ENCODE measurements at regions not wholly inside any gene's neighbourhood (a gene's known extent, or its start where the extent isn't known, plus 50 kb on each side); places are given as distances from the start of the nearest gene placed in this dataset.

DNA sequence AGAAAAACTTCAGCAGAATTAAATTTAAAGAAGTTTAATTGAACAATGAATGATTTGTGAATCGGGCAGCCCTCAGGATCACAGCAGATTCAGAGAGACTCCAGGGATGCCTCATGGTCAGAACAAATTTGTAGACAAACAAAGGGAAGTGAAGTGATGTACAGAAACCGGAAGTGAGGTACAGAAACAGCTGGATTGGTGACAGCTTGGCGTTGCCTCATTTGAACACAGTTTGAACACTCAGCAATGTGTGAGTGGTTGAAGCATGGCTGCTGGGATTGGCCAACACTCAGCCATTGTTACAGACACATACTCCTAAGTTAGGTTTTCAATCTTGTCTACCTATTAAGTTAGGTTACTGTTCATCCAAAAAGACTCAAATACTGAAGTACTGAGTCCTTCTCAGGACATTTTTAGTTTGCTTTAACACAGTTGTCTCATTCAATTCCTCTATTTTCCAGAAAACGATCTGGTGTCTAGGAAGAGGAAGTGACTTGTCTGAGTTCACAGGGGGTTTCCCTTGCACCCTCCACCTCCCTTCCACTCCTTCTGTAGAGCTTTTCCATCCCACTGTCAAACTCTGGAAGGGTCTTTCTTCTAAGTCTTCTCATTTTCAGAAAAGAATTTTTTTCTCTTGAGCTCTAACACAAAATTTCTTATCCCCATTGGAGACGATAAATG is 137.9 kb downstream of the SLC4A3 start:
- in situ Hi-C loops (cut with HindIII; ENCODE audit: low sequenced_read_pairs): no loop called here

DNA sequence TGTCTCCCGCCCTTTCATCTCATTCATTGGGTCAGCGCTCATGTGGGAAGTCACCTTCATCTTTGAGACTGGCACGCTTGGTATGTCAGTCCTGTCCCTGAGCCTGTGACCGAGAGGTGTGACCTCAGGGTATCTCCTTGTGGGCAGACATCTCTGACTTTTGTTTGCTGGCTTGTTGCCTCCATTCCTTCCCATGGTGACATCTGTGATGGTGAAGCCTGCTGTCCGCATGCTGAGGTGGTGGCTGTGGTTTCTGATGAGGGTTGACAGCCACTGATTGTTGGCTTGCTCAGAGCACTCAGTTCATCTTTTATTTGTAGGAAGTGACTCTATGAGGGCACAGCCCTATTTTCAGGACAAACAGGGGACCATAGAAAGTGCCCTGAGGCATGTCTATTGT is 139.2 kb downstream of the SLC4A3 start:
- in situ Hi-C loops (cut with HindIII; ENCODE audit: low sequenced_read_pairs): no loop called here

DNA sequence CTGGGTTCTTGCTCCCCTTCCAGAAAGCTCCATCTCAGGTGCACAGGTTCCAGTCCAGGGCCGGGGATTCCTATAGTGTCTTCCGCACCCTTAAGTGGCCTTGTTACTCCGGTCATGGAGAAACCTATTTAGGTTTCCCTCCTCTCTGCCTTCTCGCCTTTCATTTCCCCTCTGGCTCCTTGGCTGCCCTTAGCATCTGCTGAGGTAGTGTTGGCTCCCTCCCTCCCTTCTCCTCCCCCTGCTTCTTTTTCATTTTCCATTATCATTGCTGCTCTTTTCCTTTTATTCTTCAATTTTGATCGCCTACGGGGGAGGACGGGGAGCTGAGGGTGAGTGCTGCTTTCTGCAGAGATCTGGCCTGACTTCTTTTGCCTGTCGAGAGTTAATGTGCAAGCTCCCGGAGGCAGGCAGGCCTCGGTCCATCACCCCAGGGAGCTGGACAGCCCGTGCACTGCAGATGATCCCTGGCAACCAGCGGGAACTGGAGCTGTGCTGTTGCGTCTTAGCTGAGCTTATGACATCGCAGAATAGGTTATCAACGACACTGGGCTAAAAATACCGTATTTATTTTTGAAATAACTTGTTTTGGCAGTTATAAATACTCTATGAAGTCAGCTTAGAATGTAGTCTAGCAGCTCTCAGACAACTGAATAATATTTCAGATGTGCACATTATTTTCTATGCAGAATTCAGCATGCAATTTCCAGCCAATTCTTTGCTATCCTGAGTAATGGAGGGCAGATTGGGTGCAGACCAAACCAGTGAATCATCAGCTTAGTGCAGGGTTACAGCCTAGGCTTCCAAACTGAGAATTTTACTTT is 141.9 kb downstream of the SLC4A3 start:
- in situ Hi-C loops (cut with HindIII; ENCODE audit: low sequenced_read_pairs): no loop called here

DNA sequence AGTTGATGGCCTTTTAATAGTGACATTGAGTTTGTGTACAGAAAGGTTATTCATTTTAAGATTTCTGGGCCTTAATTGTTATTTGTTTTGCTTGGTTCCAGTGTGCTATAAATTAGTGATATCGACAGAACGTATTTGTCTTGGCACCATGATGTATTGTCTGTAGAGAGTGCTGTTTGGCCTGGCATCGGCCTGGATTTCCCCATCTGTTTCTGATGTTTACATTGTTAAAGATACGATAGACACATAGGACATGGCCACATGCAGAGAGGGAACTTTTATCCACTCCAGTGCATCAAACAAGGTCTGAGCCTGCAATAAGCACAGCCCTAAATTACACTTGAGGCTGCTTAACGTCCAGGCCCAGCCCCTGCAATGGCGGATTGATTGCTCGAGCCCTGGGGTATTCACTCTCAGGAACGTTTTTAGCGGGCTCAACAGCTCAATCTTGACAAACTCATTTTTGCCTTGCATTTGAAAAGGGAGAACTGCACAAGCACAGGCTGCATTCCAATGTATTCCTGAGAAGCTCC is 144.7 kb downstream of the SLC4A3 start:
- in situ Hi-C loops (cut with HindIII; ENCODE audit: low sequenced_read_pairs): no loop called here

DNA sequence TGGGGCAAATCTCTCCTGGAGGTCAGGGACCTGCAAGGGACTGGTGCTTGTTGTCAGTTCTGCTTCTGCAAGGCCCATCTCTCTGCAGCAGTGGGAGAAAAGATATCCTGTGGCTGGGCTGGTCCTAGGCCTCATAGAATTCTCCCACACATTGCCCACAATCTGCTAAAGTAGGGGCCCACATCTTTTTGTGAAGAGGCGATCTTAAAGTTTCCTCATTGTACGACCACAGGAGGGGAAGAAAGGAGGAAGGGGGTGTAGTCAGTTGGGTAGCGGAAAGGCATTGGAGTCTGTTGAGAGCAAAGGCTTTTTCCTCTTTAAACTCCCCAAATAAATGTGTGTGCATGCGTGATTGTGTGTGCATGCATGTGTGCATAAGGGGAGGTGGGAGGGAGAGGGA is 145.3 kb downstream of the SLC4A3 start:
- in situ Hi-C loops (cut with HindIII; ENCODE audit: low sequenced_read_pairs): no loop called here

DNA sequence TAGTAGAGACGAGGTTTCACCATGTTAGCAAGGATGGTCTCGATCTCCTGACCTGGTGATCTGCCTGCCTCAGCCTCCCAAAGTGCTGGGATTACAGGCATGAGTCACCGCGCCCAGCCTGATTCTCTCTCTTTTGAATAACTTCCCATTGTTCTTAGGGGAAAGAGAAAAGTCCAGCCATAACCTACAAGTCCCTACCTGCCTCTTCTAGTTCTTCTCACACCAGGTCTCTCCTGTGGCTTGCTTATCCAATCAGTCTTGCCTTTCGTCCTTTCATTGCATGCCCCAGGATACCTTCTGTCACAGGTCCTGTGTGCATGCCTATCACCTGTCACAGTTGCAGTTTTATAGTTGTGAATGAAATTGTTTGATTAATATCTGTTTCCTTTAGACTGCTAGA is 148.1 kb downstream of the SLC4A3 start:
- in situ Hi-C loops (cut with HindIII; ENCODE audit: low sequenced_read_pairs): no loop called here

DNA sequence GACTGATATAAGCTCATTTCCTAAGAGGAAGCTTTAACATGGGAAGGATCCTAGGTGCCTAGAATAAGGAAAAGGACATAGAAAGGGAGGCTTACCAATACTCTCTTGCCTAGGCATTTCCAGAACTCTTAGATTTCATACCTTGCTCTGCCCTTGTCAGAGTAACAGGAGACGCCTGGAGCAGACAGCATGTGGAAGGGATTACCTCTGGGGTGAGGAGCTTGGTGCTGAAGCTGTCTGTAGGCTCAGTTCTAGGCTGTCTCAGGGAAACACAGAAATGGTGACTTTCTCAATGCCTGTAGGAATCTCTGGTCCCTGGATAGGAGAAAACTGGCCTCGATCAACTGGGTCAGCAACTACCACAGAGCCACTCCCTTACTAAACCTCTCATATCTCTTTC is 150.0 kb downstream of the SLC4A3 start:
- in situ Hi-C loops (cut with HindIII; ENCODE audit: low sequenced_read_pairs): no loop called here

DNA sequence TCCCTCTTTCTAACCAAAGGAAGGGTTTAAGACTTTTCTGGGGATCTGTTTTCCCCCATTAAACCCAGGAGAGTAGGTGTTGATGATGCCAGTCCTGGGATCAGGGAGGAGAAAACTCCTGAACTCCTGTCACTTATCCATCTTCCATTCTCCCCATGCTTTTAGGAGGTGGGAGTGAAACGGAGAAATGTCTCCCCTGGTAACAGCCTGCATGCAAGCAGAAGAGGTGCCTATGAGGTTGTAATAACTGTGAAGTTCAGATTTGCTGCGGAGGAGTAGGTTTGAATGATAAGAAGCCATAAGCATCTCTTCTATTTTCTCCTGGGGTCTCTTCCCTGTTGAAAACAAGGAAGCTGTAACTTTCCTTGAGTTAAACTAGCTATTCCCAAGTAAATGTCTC is 150.8 kb downstream of the SLC4A3 start:
- in situ Hi-C loops (cut with HindIII; ENCODE audit: low sequenced_read_pairs): no loop called here

DNA sequence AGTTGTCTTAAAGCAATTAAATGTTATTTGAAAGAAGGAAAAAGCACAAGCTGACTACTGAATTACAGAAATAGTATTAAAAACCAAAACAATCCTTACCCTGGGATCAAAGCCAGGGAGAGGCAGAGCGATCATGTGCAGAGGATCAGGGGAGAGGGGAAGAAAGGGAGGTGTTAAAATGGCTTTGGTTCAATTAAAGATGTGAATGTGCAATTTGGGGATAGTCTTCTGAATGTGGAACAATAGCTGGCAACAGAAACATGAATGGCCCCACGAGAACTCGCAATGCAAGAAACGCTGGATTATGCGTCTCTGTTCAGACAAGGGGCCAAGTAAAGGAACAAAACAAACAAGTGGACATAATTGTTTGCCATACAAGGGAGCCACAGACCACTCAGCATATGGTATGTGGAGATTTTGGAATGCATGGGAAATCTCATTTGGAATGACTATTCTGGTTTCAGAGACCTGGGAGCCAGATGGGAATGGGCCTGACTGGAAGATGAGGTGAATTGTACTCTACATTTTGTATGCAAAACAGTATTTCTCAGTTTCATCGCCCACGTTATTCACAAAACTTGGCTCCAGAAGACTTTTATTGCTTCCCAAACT is 155.4 kb downstream of the SLC4A3 start:
- in situ Hi-C loops (cut with HindIII; ENCODE audit: low sequenced_read_pairs): no loop called here

DNA sequence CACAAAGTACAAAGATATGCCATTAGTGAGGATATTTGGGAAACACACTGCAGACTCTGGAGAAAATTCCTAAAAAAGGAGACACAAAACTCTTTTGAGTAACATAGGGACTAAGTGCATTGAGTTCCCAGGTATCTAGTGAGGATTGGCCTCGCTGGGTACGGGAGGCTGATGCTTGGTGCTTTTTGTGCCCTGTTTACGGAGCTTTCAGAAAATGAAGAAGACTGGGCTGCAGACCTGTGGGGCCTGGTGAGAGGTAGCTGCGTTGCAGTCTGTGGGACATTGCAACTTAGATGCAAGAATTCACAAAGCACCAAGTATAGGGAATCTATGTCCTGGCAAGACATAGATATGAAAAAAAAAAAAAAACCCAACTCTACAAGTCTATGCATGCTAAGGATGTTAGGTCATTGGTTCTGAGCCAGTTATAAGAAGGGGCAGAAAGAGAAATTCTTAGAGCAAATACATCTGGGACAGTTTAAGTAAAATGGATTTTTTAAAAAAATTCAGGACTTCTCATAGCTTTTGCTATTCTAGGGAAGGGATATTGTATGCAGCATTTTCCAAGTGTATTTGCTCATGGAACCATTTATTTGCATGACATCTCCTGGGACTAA is 156.0 kb downstream of the SLC4A3 start:
- in situ Hi-C loops (cut with HindIII; ENCODE audit: low sequenced_read_pairs): no loop called here

DNA sequence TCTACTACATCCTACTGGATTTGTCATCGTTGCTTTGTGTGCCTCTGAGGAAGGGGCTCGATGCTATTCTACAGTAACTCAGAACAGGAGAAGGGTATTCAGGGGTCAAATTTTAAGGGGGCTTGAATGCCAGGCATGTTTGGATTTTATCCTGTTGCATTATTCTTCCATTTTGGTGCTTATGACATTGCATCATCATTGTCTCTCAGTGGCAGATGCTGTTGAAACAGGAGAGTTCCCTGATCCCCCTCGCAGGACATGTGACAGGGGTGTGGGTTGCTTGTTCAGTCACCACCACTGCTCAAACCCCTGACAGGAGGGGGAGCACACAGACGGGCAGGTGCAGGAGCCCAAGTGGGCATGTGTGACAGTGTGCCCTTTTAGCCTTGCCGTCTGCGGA is 156.7 kb downstream of the SLC4A3 start:
- in situ Hi-C loops (cut with HindIII; ENCODE audit: low sequenced_read_pairs): no loop called here

DNA sequence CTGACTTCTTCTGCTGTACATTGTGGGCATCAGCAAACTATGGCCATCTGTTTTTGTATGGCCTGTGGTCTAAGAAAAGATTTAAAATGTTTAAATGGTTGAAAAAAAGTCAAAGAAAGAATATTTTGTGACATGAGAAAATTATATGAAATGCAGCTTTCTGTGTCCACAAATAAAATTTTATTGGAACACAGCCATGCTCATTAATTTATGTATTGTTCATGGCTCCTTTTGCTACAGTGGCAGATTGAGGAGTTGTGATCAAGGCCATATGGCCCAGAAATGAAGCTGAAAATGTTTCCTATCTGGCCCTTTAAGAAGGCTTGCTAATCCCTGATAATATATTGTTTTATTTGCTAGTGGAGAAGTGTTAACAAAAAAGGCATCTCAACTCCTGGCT is 162.0 kb downstream of the SLC4A3 start:
- in situ Hi-C loops (cut with HindIII; ENCODE audit: low sequenced_read_pairs): no loop called here

DNA sequence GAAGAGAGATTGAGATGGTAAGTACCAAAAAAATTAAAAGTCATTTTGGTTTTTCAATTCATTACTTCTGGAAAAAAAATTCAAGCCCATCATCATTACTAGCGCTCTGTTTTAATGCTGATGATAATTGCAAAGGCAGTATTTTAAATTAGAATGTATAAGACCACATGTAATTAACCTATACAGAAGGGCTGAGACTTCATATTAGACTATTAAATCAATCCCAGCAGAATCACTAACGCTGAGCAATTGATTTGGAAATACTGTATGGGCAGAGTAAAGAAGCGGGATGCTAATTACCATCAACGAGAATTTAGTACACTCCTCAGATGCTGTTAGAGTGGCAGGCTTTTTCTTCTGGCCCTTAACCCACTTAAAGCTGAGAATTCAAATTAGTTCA is 165.0 kb downstream of the SLC4A3 start:
- in situ Hi-C loops (cut with HindIII; ENCODE audit: low sequenced_read_pairs): no loop called here

DNA sequence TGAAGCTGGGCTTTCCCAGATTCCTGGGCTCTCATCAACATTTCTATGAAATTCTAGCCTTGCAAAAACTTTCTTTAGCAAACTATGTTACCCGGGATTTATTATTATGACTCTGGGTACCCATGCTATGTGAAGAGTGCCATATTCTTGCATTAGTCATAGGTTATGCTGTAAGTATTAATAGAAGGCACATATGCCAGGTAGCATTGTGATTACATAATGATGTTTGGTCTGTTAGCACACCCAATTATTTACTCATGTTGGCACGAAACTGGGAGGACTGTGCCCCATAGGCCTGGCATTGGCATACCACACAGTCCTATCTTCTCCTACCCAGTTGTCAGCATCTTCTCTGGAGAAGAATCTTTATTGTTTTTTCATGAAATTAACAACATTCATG is 171.0 kb downstream of the SLC4A3 start:
- in situ Hi-C loops (cut with HindIII; ENCODE audit: low sequenced_read_pairs): no loop called here

DNA sequence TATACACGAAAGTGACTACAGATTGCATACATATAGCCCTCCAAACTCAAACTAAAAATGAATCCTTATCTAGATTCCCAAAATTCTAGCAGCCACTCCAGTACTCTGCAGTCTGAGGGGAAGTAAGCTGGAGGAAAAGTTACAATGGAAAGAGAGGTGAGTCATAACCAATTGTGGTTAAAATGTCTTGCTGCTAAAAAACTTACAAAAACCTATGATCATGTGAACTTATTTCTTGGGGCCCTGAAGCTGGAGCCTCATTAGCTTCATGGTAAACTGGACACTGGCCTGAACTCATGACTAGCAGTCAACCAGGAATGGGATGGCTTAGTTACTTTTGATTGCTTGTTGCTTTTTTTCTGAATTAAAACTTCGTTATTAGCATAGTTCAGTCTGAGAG is 175.9 kb downstream of the SLC4A3 start:
- in situ Hi-C loops (cut with HindIII; ENCODE audit: low sequenced_read_pairs): no loop called here

DNA sequence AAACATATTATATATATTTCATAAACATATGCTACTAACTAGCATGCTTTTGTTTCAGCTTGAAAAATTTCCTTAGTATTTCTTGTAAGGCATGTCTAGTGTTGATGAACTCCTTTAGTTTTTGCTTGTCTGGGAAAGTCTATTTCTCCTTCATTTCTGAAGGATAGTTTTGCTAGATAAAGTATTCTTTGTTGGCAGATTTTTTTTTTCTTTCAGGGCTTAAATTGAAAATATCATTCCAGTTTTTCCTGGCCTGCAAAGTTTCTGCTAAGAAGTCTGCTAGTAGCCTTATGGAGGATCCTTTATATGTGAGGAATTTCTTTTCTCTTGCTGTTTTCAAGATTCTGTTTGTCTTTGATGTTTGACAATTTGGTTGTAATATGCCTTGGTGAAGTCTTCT is 183.5 kb downstream of the SLC4A3 start:
- in situ Hi-C loops (cut with HindIII; ENCODE audit: low sequenced_read_pairs): no loop called here

DNA sequence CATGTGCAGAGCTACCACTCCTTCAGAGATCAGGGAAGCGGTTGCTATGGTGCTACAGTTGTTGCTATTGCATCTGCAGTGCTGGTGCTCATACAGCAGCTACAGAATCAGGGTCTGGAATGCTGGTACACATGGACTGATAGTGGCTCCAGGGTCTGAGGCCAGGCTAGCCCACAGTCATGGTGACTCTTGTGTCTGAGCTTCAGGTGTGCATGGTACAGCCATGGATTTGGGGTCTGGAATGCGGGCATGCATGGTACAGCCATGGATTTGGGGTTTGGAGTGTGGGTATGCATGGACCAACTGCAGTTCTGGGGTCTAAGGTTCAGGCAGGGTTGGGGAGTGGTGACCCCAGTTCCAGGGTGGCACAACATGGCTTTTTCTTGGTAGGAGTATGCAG is 185.2 kb downstream of the SLC4A3 start:
- in situ Hi-C loops (cut with HindIII; ENCODE audit: low sequenced_read_pairs): no loop called here

DNA sequence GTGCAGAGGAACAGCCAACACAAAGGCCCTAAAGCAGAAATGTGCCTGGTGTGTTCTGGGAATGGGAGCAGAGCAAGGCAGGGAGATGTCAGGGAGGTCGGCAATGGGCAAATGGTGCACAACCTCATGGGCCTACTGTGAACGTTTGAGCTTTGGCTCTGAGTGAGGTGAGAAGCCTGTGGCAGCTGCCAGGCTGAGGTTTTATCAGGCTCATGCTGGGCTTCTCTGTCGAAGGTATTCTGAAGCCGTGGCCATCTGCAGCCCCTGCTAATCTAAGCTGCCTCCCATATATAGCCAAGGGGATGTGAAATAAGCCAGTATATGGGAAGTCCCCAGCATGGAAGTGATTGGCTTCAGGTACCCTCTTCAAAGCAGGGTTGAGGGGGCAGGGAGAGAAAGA is 193.3 kb downstream of the SLC4A3 start:
- in situ Hi-C loops (cut with HindIII; ENCODE audit: low sequenced_read_pairs): no loop called here

DNA sequence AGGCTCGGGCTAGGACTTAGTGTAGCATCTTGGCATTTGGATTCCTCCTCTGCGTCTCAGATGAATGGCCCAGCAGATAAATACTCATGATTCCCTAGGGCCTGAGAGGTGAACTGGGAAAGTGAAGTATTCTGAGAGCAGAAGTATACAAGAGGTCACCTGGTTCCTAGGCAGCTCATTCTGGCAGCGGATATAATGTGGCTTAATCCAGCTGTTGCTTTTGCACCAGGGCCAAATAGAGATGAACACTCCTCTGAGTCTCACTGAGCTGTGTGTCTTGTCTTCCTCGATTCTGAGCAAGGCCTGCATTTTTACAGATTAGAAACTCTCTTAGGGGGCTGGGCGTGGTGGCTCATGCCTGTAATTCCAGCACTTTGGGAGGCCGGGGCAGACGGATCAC is 196.1 kb downstream of the SLC4A3 start:
- in situ Hi-C loops (cut with HindIII; ENCODE audit: low sequenced_read_pairs): no loop called here

DNA sequence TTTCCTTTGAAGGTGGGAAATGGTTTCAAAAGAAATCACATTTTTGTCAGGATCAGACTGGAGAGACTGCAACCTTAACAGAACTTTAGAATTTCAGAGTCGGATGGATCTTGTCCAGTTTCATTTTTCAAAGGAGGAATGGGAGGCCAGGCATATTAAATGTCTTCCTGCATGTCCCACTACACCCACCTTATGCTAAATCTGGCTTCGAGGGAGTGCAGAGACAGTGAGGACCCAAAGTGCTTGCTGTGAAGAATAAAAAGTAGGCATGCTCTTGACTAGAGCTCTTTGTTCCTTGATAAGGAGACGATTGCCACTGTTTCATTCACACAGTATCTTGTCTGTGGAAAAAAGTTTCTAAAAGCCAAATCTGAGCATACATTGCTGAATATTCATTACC is 197.6 kb downstream of the SLC4A3 start:
- in situ Hi-C loops (cut with HindIII; ENCODE audit: low sequenced_read_pairs): no loop called here

DNA sequence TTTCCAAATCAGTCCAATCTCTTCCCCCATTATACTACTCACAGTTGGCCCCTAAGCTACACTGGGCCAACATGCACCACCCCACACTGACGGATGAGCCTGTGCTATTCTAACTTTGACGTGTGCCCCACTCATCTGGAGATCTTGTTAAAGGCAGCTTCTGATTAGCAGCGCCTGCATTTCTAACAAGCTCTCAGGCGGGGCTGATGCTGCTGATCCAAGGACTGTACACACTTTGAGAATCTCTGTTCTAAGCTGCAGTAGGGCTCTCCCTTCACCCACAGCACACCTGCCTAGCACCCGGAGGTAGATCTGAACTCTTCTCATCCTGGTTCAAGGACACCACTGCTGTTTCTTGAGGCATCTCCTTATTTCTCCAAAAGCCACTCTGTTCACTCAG is 200.7 kb downstream of the SLC4A3 start:
- in situ Hi-C loops (cut with HindIII; ENCODE audit: low sequenced_read_pairs): no loop called here

Data from DLD1 (cell line).